ENCODE measurements at regions not wholly inside any gene's neighbourhood (a gene's known extent, or its start where the extent isn't known, plus 50 kb on each side); places are given as distances from the start of the nearest gene placed in this dataset.
"Not testable (repeated sequence)": the region's sequence is repeated elsewhere in the genome, so short reads cannot be mapped to it uniquely, and the experiment has no call there.

- H3K4me3 ChIP-seq, result no peak overlapping the region
- no peaks in the 10 kb centered on the region for H3K4me1 ChIP-seq
- no peak for DNase-seq
- no peaks in the 10 kb centered on the region for H3K36me3 ChIP-seq
- no peak for ATAC-seq
- H3K27me3 ChIP-seq, result no peaks in the 10 kb centered on the region
- H3K27ac ChIP-seq, result no peak overlapping the region
- no peak for TF ChIP-seq CTCF (IDR thresholded peaks at IDR 0.05)
- no peaks in the 10 kb centered on the region for H3K9me3 ChIP-seq
- intact Hi-C loops (cut with DNase I), result no loop called here
These were observed 491.0 kb downstream of the TMEM135 start for GRCh38 chr11:87528752-87529151.

- no peak for TF ChIP-seq CTCF (IDR thresholded peaks at IDR 0.05)
- Histone ChIP-seq H3K4me1 (no peaks in the 10 kb centered on the region), H3K36me3 (no peaks in the 10 kb centered on the region), H3K27ac (no peak overlapping the region), H3K27me3 (no peaks in the 10 kb centered on the region), H3K4me3 (no peak overlapping the region), H3K9me3 (no peaks in the 10 kb centered on the region)
- DNase-seq (no peak), ATAC-seq (no peak)
- intact Hi-C loops (cut with DNase I), result no loop called here
These were observed 485.5 kb downstream of the TMEM135 start for GRCh38 chr11:87523276-87523675.

GRCh38 chr11:87518266-87518665, 480.5 kb downstream of the TMEM135 start:
- Histone ChIP-seq H3K4me1 (no peaks in the 10 kb centered on the region), H3K27ac (no peak overlapping the region), H3K27me3 (no peaks in the 10 kb centered on the region), H3K4me3 (no peak overlapping the region), H3K36me3 (no peaks in the 10 kb centered on the region), H3K9me3 (no peaks in the 10 kb centered on the region)
- no peak for DNase-seq
- ATAC-seq, result no peak
- intact Hi-C loops (cut with DNase I), result no loop called here
- no peak for TF ChIP-seq CTCF (IDR thresholded peaks at IDR 0.05)

GRCh38 chr11:87517351-87517750, 479.6 kb downstream of the TMEM135 start:
- no peak overlapping the region for H3K4me3 ChIP-seq
- DNase-seq, result no peak
- ATAC-seq, result no peak
- no peaks in the 10 kb centered on the region for H3K4me1 ChIP-seq
- no peak overlapping the region for H3K27ac ChIP-seq
- H3K9me3 ChIP-seq, result no peaks in the 10 kb centered on the region
- H3K27me3 ChIP-seq, result no peaks in the 10 kb centered on the region
- intact Hi-C loops (cut with DNase I), result no loop called here
- no peaks in the 10 kb centered on the region for H3K36me3 ChIP-seq
- no peak for TF ChIP-seq CTCF (IDR thresholded peaks at IDR 0.05)

- H3K4me3 ChIP-seq; H3K36me3 ChIP-seq; H3K9me3 ChIP-seq; H3K27me3 ChIP-seq; H3K27ac ChIP-seq; intact Hi-C loops (cut with DNase I); DNase-seq; H3K4me1 ChIP-seq; ATAC-seq: not testable (repeated sequence)
These were observed 470.0 kb downstream of the TMEM135 start for GRCh38 chr11:87507722-87508121.

- H3K27ac ChIP-seq; H3K4me3 ChIP-seq; H3K36me3 ChIP-seq; H3K9me3 ChIP-seq; intact Hi-C loops (cut with DNase I); H3K27me3 ChIP-seq; DNase-seq; H3K4me1 ChIP-seq; ATAC-seq: not testable (repeated sequence)
These were observed 469.2 kb downstream of the TMEM135 start for GRCh38 chr11:87506946-87507345.

- ATAC-seq (no peak), DNase-seq (no peak)
- H3K27me3 ChIP-seq, result no peaks in the 10 kb centered on the region
- no peaks in the 10 kb centered on the region for H3K9me3 ChIP-seq
- TF ChIP-seq CTCF (IDR thresholded peaks at IDR 0.05), result no peak
- H3K4me1 ChIP-seq, result no peaks in the 10 kb centered on the region
- intact Hi-C loops (cut with DNase I), result no loop called here
- H3K27ac ChIP-seq, result no peak overlapping the region
- no peaks in the 10 kb centered on the region for H3K36me3 ChIP-seq
- H3K4me3 ChIP-seq, result no peak overlapping the region
These were observed 463.7 kb downstream of the TMEM135 start for GRCh38 chr11:87501388-87501787.

DNA sequence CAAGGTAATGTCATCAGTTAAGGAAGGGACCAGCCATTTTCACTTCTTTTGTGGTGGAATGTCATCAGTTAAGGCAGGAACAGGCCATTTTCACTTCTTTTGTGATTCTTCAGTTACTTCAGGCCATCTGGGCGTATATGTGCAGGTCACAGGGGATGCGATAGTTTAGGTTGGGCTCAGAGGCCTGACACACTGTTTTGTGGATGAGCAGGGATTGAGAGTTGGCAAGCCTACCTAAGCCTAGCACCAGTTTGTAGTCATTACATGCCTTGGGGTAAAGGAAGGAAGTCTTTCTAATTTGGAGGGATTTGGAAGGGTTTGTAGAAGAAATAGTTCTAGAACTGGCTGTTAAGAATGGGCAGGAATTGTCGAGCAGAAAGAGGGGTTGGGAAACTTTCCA, 457.2 kb downstream of the TMEM135 start:
- H3K9me3 ChIP-seq; H3K27ac ChIP-seq; ATAC-seq; H3K4me1 ChIP-seq; intact Hi-C loops (cut with DNase I); DNase-seq; H3K36me3 ChIP-seq; H3K27me3 ChIP-seq; H3K4me3 ChIP-seq: not testable (repeated sequence)

- ATAC-seq; H3K27ac ChIP-seq; H3K9me3 ChIP-seq; DNase-seq; H3K27me3 ChIP-seq; intact Hi-C loops (cut with DNase I); H3K4me1 ChIP-seq; H3K36me3 ChIP-seq; H3K4me3 ChIP-seq: not testable (repeated sequence)
These were observed 456.3 kb downstream of the TMEM135 start for GRCh38 chr11:87494026-87494425.

Data from upper lobe of right lung (tissue), 1 donor.